ENCODE measurements at regions not wholly inside any gene's neighbourhood (a gene's known extent, or its start where the extent isn't known, plus 50 kb on each side); places are given as distances from the start of the nearest gene placed in this dataset.
A peak's percentile ranks its signal among the peaks of the same experiment; 100 is the strongest.
"Not testable (repeated sequence)": the region's sequence is repeated elsewhere in the genome, so short reads cannot be mapped to it uniquely, and the experiment has no call there.

DNA sequence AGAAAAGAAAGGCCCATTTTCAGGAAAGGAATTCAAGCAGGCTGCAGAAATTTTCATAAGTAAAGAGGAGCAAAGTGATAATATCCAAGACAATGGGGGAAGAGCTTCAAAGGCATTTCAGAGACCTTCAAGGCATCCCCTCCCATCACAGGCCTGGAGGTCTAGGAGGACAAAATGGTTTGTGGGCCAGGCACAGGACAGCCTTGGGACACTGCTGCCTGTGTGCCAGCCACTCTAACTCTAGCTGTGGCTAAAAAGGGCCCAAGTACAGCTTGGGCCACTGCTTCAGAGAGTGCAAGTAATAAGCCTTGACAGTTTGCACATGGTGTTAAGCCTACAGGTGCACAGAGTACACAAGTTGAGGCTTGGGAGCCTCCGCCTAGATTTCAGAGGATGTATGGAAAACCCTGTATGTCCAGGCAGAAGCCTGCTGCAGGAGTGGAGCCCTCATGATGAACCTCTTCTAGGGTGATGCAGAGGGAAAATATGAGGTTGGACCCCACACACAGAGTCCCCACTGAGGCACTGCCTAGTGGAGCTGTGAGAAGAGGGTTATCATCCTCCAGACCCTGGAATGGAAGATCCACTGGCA, 51.8 kb upstream of the ZSWIM5 start:
- no peak for DNase-seq

DNA sequence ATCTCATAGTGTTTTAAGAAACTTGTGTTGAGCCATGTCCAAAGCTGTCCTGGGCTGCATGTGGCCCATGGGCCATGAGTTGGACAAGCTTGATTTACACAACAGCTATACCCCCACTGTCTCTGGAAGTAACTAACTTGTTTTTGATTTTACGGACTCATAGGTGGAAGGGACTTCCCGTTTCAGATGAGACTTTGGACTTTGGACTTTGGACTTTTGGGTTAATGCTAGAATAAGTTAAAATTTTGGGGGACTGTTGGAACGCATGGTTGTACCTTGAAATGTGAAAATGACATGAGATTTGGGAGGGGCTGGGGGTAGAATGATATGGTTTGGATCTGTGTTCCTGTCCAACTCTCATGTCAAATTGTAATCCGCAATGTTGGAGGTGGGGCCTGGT, 52.6 kb upstream of the ZSWIM5 start:
- DNase-seq = no peak

DNA sequence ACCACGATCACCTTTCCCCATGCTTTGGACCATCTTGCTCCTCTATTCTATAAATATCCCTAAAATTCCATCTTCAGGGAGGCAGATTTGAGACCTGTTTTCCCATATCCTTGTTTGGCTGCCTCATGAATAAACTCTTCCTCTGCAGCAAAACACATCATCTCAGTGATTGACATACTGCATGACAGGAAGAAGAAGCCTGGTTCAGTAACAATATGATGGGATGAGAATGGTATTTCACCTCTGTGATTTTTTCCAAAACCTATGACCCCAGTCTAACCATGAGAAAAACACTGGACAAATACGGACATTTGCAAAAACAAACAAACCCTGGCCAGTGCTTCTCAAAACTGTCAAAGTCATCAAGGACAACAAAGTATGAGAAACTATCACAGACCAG, 53.8 kb upstream of the ZSWIM5 start:
- DNase-seq = no peak

DNA sequence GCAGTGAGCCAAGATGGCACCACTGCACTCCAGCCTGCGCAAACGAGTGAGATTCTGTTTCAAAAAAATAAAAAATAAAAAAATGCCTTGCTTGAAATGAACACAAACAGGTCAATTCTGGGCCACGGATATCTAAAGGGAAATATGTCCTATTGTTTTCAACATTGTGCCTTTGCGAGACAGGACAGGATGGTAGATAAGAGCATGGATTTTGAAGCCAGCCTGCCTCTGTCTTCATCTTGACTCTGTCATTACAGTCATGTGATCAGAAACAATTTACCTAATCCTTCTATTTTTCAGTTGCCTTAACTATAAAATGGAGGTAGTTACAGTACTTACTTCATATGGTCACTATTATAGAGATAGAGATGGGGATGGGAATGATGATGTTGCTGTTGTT, 56.7 kb upstream of the ZSWIM5 start:
- DNase-seq = no peak

DNA sequence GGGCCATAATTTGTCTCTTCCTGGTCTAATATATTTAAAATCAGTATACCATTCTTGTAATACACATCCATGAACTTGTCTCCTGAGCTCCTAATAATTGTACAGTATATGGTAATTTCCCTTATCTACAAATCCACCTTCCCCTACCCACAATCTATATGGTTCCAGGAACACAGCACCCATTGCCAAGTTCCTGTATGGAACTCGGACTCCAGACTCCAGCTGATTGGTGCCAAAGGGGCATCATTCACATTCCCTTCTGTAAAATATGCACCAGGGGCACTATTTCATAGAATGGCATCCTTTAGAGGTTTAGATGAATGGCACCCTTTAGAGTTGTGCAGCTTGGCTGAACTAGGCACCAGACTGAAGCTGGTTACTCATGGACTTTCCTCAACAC, 58.8 kb upstream of the ZSWIM5 start:
- no peak for DNase-seq

DNA sequence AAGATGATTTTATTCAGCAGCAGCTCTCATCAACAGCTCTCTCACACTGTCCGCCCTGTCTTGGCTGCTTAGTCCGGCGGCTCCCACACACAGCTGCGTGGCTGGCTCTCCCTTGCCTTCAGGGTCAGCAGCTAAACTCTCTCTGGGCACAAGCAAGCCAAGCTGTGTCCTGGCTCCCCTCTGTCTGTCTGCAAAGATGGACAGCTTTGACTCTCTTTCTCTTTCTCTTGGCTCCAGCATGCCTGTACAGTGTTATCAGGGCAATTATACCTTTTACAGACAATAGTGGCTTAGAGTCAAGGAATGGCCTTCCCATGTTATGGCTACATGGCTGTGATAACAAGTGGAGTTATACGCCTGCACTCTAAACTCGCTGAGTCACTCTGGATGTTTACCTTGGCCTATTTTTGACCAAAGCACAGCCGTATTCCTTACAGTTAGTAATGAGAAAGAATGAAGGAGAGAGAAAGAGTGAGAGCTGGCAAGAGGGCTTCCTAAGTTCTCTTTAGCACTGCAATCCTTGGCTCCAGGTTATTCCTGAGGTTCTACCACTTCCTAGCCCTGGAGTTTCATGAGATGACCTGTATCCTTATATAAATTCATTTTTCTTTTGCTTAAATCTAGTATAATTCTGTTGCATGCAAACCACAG, 59.9 kb upstream of the ZSWIM5 start:
- DNase-seq = peak; percentile 51

DNA sequence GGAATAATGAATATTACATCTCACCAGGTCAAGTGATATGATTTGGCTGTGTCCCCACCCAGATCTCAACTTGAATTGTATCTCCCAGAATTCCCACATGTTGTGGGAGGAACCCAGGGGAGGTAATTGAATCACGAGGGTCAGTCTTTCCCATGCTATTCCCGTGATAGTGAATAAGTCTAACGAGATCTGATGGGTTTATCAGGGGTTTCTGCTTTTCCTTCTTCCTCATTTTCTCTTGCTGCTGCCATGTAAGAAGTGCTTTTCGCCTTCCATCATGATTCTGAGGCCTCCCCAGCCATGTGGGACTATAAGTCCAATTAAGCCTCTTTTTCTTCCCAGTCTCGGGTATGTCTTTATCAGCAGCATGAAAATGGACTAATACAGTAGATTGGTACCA, 58.4 kb upstream of the HPDL start:
- DNase-seq = not testable (repeated sequence)

DNA sequence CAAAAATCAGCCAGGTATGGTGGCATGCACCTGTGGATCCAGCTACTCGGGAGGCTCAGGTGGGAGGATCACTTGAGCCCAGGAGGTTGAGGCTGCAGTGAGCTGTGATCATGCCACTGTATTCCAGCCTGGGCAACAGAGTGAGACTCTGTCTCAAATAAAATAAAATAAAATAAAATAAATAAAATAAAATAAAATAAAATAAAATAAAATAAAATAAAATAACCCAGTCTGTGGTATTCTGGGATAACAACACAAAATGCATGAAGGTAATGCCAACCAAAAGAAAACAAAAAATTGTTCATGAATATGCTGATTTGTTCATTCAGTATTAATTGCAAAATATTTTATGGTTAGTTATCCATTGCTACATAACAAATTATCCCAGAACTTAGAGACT, 54.4 kb upstream of the HPDL start:
- not testable (repeated sequence) for DNase-seq

DNA sequence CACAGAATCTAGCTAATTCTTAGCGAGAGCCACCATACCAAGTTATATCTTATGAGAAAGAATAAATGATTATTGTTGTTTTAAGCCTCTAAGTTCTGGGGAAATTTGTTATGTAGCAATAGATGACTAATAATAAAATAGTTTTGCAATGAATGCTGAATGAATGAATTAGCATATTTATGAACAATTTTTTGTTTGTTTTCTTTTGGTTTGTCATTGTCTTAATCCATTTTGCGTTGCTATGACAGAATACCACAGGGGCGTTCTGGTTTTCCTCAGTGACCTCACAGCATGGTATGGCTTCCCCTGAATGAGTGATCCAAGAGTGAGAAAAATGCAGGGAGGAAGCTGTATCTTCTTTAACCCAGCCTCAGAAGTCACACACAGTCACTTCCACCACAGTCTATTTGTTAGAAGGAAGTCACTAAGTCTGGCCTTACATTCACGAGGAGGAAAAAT, 53.8 kb upstream of the HPDL start:
- DNase-seq = peak; percentile 5

DNA sequence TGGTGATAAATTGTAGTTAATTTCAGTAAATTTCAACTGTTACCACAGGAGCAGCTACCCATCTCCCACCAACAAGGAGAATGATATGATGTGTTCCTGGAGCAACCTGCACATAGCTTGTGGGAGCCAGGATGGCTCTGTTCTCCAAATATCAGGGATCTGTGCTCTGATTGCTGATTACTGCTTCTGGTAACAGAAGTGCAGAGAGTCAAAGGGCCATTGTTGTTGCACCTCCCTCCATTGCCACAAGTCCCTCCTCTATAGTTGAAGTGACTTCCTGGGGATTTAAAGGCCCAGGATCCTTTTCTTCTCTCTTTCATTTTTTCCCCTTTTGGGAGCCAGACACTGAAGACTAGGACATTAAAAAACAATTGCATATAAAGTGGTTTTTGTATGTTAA, 51.6 kb upstream of the HPDL start:
- DNase-seq = no peak

Data from fibroblast of upper back skin (primary cell).